HFF-Myc (cell line): ENCODE measurements at regions not wholly inside any gene's neighbourhood (a gene's known extent, or its start where the extent isn't known, plus 50 kb on each side); places are given as distances from the start of the nearest gene placed in this dataset.

Source experiments
- DNase-seq: peaks from one replicate; pipeline ENCODE4 v3.0.0-alpha.2; 2011; ENCODE audit warnings: low read depth; ENCODE audit errors: extremely low read depth
- H3K4me3 ChIP-seq: replicated peaks from 2 replicates; pipeline ENCODE4 v1.5.1; 2011; ENCODE audit warnings: low read depth, mild to moderate bottlenecking, control low read depth, low read length
- TF ChIP-seq, protein P1 (sequence below): IDR thresholded peaks from 2 replicates; pipeline ENCODE4 v1.5.1; 2012; ENCODE audit warnings: mild to moderate bottlenecking, low read depth, low read length, control low read depth; ENCODE audit errors: missing control alignments

DNA sequence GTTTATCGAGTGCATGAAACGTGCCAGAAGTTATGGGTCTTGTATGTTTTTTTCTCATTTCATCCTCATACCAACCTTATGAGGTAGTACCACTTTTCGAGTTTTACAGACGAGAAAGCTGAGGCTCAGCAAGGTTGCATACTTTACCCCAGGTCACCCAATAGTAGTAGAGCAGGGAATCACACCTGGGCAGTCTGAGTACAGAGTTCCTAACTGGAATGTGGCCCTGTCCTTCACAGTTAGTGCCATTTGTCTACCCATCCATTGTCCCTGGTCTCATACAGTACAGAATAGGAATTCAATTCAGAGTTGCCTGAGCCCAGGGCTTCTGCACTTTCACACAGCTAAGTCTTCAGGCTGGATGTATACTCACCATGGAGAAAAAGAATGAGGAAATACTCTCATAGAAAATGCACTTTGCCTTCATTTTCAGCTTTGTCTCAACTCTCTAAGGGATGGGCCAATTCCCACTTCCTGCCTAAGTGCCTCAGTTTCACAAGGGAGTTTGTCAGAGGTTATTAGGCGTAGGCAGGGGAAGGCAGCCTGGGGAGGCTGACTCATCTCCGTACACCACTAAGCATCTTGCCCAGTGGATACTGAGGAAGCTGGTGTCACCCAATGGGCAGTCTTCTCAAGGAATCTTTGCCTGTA, 93.2 kb downstream of the TMEM212 start:
- TF ChIP-seq, protein P1, sequence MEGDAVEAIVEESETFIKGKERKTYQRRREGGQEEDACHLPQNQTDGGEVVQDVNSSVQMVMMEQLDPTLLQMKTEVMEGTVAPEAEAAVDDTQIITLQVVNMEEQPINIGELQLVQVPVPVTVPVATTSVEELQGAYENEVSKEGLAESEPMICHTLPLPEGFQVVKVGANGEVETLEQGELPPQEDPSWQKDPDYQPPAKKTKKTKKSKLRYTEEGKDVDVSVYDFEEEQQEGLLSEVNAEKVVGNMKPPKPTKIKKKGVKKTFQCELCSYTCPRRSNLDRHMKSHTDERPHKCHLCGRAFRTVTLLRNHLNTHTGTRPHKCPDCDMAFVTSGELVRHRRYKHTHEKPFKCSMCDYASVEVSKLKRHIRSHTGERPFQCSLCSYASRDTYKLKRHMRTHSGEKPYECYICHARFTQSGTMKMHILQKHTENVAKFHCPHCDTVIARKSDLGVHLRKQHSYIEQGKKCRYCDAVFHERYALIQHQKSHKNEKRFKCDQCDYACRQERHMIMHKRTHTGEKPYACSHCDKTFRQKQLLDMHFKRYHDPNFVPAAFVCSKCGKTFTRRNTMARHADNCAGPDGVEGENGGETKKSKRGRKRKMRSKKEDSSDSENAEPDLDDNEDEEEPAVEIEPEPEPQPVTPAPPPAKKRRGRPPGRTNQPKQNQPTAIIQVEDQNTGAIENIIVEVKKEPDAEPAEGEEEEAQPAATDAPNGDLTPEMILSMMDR: no peak
- no peak overlapping the region for H3K4me3 ChIP-seq
- no peak for DNase-seq

DNA sequence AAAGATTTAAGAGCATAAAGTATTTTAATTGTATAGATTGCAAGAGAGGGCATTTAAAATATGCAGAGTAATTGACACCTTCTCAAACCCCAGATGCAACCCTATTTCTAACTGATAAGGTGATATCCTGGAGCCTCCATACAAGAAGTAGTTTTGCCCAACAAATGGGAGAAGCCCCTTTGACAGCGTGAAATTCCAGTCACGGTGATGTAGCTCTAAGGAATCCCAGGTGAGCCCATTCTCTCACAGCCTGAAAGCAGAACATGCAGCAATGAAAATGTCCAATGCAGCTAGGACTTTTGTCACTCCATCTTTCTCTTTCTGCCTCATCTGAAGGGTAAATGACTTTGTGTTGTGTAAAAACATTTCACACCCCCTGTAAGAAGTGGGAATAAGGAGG, 96.4 kb downstream of the TMEM212 start:
- DNase-seq: no peak

GRCh38 chr3:171940151-171940649, 97.1 kb downstream of the TMEM212 start:
- TF ChIP-seq, protein P1: no peak
- DNase-seq: no peak
- no peak overlapping the region for H3K4me3 ChIP-seq

More for the DNA sequence above, 96.4 kb downstream of the TMEM212 start:
- no peak overlapping the region for H3K4me3 ChIP-seq
- TF ChIP-seq, protein P1: no peak

DNA sequence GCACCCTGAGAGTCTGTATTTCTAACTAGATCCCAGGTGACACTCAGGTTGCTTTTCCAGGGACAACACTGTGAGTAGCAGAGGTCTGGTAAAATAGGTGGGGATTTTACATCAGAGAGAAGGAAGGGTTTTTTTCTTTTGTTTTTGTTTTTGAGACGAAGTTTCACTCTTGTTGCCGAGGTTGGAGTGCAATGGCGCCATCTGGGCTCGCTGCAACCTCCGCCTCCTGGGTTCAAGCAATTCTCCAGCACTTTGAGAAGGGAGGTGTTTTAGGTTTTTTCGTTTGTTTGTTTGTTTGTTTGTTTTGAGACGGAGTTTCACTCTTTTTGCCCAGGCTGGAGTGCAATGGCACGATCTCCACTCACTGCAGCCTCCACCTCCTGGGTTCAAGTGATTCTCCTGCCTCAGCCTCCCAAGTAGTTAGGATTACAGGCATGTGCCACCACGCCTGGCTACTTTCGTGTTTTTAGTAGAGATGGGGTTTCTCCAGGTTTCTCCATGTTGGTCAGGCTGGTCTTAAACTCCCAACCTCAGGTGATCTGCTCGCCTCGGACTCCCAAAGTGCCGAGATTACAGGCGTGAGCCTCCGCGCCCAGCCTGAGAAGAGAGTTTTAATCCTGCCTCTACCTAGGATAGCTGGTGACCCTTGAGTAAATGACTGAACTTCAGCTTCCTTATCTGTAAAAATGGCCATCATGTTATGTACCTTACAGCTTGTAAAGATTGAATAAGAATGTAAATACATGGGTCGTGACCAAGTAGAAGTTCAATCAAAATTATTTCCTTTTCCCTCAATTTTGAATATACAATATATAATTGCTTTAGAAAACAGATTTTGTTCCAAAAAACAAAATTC, 95.9 kb upstream of the FNDC3B start:
- no peak overlapping the region for H3K4me3 ChIP-seq
- TF ChIP-seq, protein P1: no peak
- DNase-seq: no peak

- no peak for DNase-seq
- TF ChIP-seq, protein P1: no peak
- no peak overlapping the region for H3K4me3 ChIP-seq
These were observed 95.0 kb upstream of the FNDC3B start for GRCh38 chr3:171944118-171945016.

DNA sequence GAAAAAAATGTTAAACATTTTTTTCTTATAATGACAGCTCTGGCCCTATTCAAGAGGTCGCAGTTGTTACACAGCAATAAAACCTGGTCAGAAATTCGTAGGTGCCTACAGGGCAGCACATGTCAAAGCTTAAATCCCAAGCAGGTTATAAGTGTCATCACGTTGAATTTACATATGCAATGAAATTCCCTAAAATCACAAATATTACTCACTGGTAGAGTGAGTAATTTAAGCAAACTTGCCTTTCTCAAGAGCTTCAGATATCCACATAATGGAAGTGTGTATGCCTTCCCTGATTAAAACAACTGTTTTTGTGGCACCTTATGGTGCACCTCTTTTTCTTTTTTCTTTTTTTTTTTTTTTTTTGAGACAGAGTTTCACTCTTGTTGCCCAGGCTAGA, 90.7 kb upstream of the FNDC3B start:
- TF ChIP-seq, protein P1: no peak

More for the DNA sequence above, 90.7 kb upstream of the FNDC3B start:
- no peak overlapping the region for H3K4me3 ChIP-seq
- DNase-seq: no peak
